GM21447 (cell line): ENCODE measurements at regions not wholly inside any gene's neighbourhood (a gene's known extent, or its start where the extent isn't known, plus 50 kb on each side); places are given as distances from the start of the nearest gene placed in this dataset.
"Not testable (repeated sequence)": the region's sequence is repeated elsewhere in the genome, so short reads cannot be mapped to it uniquely, and the experiment has no call there.

Experiments used
- ATAC-seq: cut with Tn5 transposase; IDR thresholded peaks from one replicate; pipeline ENCODE4 v1.9.1; 2021; ENCODE audit not compliant: unreplicated experiment

DNA sequence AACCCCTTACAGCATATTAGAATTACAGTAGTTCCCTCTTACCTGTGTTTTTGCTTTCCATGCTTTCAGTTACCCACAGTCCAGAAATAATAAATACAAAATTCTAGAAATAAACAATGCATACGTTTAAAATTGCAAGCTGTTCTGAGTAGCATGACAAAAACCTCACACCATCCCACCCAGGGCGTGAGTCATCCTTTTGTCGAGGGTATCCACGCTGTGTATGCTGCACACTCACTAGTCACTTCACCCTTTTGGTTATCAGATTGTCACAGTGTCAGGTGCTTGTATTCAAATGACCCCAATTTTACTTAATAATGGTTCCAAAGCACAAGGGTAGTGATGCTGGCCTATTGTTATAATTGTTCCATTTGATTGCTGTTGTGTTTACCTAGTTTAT is 72.5 kb upstream of the P3H2 start:
- no peak for ATAC-seq

DNA sequence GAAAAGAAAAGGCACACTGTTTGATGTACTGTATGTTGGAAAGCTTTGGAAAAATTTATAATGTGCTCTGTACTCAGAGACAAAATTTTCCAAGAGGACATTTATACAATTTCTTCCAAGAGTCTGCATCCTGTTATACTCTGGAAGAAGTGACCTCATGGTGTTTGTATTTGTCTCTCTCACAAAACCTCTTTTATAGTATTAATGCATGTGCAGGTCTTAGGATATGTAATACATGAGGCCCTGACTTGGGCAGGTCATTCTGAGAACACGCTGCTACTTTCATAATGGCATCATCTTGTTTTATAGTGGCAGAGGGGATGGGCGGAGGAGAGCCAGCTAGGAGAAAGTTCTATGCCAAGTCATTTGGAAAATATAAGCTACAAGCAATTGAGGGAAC is 72.0 kb upstream of the P3H2 start:
- ATAC-seq: no peak

GRCh38 chr3:190192087-190192486 is 71.4 kb upstream of the P3H2 start:
- no peak for ATAC-seq

GRCh38 chr3:190188197-190188596 is 67.5 kb upstream of the P3H2 start:
- ATAC-seq: no peak

DNA sequence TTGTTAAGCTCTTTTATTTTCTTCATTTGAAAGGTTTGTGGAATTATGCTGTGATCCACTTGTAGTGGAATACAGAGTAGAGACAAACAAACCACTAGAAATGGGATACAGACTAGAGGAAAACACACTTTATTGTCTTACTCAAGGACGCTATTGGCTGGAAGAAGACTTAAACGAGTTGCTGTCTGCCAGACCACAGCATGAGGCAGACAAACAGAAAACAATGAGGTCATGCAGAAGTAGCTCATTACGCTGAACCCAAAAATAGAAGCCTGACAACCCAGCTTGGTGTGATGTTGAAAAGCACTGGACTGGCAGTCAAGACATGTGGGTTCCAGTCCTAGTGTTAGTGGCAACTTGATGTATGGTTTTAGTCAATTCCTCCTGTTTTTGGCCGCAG is 62.4 kb upstream of the P3H2 start:
- no peak for ATAC-seq

GRCh38 chr3:190182418-190183043 is 61.8 kb upstream of the P3H2 start:
- no peak for ATAC-seq

- no peak for ATAC-seq
These were observed 59.6 kb upstream of the P3H2 start for GRCh38 chr3:190180268-190180667.

DNA sequence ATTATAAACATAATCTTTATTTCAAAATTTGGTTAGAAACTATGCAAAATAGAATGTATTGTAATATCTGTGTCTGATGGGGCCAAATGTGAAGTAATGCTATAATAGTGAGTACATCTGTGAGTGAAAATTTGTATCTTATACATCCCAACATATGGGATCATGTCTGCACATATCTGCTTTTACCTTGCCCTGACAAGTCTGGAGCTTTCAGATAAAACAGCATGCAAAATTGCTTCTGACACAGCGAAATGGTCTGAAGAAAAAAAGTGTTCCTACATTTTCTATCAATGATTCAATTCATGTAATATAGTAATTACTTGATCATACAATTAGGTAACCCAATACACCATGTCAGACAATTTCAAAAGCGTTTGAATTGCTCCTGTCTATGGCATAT is 58.1 kb upstream of the P3H2 start:
- ATAC-seq: no peak

GRCh38 chr3:190176933-190177525 is 56.3 kb upstream of the P3H2 start:
- ATAC-seq: not testable (repeated sequence)

DNA sequence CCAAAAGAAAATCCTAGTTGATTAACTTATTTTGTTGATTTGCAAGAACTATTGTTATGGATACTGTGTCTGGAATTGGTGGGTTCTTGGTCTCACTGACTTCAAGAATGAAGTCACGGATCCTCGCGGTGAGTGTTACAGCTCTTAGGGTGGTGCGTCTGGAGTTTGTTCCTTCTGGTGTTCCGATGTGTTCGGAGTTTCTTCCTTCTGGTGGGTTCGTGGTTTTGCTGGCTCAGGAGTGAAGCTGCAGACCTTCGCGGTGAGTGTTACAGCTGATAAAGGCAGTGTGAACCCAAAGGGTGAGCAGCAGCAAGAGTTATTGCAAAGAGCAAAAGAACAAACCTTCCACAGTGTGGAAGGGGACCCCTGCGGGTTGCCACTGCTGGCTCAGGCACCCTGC is 55.4 kb upstream of the P3H2 start:
- ATAC-seq: not testable (repeated sequence)

- no peak for ATAC-seq
These were observed 54.8 kb upstream of the P3H2 start for GRCh38 chr3:190175490-190175889.

DNA sequence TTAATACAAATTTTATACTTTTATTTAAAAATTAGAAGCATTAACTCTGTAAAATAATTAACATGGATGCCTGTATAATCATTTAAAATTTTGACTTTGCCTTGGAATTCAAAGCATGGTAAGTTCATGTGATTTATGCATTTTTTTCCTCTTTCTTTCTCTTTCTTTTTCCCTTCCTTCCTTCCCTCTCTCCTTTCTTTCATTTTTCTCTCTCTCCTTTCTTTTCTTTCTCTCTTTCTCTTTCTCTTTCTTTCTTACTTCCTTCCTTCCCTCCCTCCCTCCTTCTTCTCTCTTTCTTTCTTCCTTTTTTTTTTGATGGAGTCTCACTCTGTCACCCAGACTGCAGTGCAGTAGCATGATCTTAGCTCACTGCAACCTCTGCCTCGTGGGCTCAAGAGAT is 53.8 kb upstream of the P3H2 start:
- no peak for ATAC-seq

- no peak for ATAC-seq
These were observed 52.7 kb upstream of the P3H2 start for GRCh38 chr3:190173426-190173825.

- no peak for ATAC-seq
These were observed 52.1 kb upstream of the P3H2 start for GRCh38 chr3:190172751-190173150.
